ENCODE measurements at regions not wholly inside any gene's neighbourhood (a gene's known extent, or its start where the extent isn't known, plus 50 kb on each side); places are given as distances from the start of the nearest gene placed in this dataset.
"Not testable (repeated sequence)": the region's sequence is repeated elsewhere in the genome, so short reads cannot be mapped to it uniquely, and the experiment has no call there.

DNA sequence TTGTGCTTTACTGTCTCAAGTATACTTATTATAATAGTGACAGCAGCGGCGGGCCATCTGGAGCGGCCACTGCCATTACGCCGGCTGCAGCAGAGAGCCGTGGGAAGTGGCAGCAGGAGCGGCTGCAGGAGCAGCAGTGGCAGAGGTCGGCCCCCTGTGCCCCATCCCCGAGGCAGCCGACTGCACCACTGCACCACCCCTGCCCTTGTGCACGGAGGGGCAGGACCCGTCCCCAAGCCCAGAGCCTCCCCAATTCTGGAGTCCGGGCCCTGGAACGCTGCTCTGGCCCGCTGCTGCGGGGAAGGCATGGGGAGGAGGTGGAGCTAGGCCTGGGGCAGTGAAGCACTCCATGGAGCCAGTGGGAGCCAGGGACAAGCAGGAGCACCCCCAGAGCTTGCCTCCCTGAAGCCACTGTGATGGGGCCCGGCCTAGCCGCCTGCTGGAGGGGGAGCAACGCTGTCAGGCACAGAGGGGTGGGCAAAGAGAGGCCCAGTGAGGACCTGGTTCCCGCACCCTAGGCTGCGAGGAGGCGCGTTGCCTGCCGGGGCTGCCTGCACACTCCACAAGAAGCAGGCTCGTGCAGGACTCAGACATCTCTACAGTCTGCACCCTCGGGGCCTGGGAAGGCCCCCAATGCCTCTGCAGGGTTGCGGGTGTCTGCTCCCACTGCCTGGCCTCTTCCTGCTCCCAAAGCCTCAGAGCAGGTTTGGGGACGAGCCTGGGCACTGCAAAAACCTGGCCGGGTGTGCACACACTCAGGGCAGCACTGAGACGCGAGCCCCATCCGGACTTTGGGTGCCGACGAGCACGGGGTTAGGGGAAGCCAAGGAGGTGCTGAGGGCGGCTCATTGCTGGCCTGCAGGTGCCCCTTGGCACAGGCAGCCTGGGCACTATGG, 74.2 kb upstream of the RASSF8 start:
- Histone ChIP-seq H3K27ac (ENCODE audit: low read length) (no peak overlapping the region), H3K27me3 (ENCODE audit: control insufficient read depth, insufficient read depth, low read length) (no peaks in the 10 kb centered on the region), H3K9ac (ENCODE audit: low read length) (no peak overlapping the region), H3K36me3 (ENCODE audit: control insufficient read depth, low read depth, low read length) (no peaks in the 10 kb centered on the region), H3K9me3 (ENCODE audit: control insufficient read depth, low read depth, low read length) (no peaks in the 10 kb centered on the region), H3K4me1 (ENCODE audit: control insufficient read depth, low read depth, low read length) (peaks cover 34% of the 10 kb centered on the region), H3K4me3 (ENCODE audit: low read length) (no peak overlapping the region)

DNA sequence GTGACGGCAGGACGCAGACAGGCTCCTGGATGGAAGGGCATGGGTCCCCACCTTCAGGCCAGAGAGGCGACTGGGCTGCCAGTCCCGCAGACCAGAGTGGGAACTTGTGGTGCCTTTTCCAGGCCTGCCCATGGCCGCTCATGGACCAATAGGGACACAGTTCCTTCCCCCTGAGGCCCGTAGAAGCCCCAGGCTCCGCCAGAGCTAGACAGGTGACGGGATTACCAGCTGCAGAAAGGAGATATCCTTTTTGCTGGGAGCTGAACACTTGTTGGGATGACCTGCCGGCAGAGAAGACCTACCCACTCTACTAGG, 73.6 kb upstream of the RASSF8 start:
- Histone ChIP-seq H3K9me3 (ENCODE audit: control insufficient read depth, low read depth, low read length) (no peaks in the 10 kb centered on the region), H3K36me3 (ENCODE audit: control insufficient read depth, low read depth, low read length) (no peaks in the 10 kb centered on the region), H3K9ac (ENCODE audit: low read length) (no peak overlapping the region), H3K27me3 (ENCODE audit: control insufficient read depth, insufficient read depth, low read length) (no peaks in the 10 kb centered on the region), H3K4me3 (ENCODE audit: low read length) (no peak overlapping the region), H3K4me1 (ENCODE audit: control insufficient read depth, low read depth, low read length) (peaks cover 35% of the 10 kb centered on the region), H3K27ac (ENCODE audit: low read length) (no peak overlapping the region)

DNA sequence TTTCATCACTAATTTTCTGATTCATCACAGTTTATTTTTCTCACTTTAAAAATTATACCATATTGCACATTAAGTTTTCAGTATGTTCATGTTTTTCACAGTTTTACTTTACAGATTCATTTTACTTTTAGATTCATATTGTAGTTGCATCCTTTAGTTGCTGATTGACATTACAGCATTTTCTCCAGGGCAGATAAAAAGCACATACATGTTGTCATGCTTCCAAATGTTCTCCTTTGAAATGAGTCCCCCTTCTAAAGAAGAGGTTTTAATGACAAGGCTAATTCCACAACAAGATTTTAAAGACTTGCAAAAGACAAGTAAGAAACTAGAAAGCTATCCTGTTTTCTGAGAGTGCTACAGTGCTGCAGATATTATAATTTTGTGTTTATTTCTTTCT, 72.1 kb upstream of the RASSF8 start:
- H3K27me3 ChIP-seq (ENCODE audit: control insufficient read depth, insufficient read depth, low read length), result no peaks in the 10 kb centered on the region
- H3K9me3 ChIP-seq (ENCODE audit: control insufficient read depth, low read depth, low read length), result no peaks in the 10 kb centered on the region
- H3K27ac ChIP-seq (ENCODE audit: low read length), result no peak overlapping the region
- H3K4me1 ChIP-seq (ENCODE audit: control insufficient read depth, low read depth, low read length), result peaks cover 35% of the 10 kb centered on the region
- no peak overlapping the region for H3K4me3 ChIP-seq (ENCODE audit: low read length)
- no peaks in the 10 kb centered on the region for H3K36me3 ChIP-seq (ENCODE audit: control insufficient read depth, low read depth, low read length)
- H3K9ac ChIP-seq (ENCODE audit: low read length), result no peak overlapping the region

DNA sequence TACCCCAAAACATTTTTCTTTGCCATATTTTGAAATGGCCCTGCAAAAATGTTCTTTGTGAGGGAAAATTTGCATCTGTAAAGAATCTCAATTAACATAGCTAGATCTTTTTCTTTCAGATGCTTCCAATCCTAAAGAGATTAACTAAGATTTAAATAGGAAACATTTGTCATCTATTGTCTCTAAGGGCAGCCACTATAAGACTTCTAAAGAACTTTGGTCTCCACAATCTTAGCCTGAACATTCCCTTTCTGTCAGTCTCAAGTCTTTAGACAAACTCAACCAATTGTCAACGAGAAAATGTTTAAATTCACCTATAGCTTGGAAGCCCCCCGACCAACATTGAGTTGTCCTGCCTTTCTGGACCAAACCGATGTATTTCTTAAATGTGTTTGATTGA, 71.1 kb upstream of the RASSF8 start:
- no peak overlapping the region for H3K4me3 ChIP-seq (ENCODE audit: low read length)
- no peaks in the 10 kb centered on the region for H3K36me3 ChIP-seq (ENCODE audit: control insufficient read depth, low read depth, low read length)
- H3K9me3 ChIP-seq (ENCODE audit: control insufficient read depth, low read depth, low read length), result no peaks in the 10 kb centered on the region
- H3K4me1 ChIP-seq (ENCODE audit: control insufficient read depth, low read depth, low read length), result peaks cover 35% of the 10 kb centered on the region
- H3K27ac ChIP-seq (ENCODE audit: low read length), result peak overlapping the region; percentile 60
- H3K27me3 ChIP-seq (ENCODE audit: control insufficient read depth, insufficient read depth, low read length), result no peaks in the 10 kb centered on the region
- peak overlapping the region; percentile 7 for H3K9ac ChIP-seq (ENCODE audit: low read length)

DNA sequence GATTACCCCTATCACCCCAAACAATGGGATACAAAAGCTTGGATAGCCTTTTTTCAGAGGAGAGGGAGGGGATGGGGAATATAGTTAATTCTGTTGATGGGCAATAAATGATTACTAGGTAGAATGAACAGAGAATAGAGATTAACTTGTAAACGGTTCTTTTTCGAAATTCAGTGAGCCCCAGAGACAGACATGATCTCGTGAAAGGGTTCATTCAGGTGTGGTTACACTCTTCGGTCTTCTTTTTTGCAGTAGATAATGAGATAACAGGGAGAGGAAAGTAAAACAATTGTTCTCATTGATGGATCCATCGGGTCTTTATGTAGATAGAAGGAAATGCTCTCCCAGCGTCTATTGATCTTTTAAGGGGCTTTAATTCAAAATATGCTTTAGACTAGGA, 69.3 kb upstream of the RASSF8 start:
- H3K27me3 ChIP-seq (ENCODE audit: control insufficient read depth, insufficient read depth, low read length), result no peaks in the 10 kb centered on the region
- H3K36me3 ChIP-seq (ENCODE audit: control insufficient read depth, low read depth, low read length), result no peaks in the 10 kb centered on the region
- H3K4me3 ChIP-seq (ENCODE audit: low read length), result no peak overlapping the region
- no peaks in the 10 kb centered on the region for H3K9me3 ChIP-seq (ENCODE audit: control insufficient read depth, low read depth, low read length)
- no peak overlapping the region for H3K9ac ChIP-seq (ENCODE audit: low read length)
- H3K27ac ChIP-seq (ENCODE audit: low read length), result no peak overlapping the region
- peaks cover 35% of the 10 kb centered on the region for H3K4me1 ChIP-seq (ENCODE audit: control insufficient read depth, low read depth, low read length)

DNA sequence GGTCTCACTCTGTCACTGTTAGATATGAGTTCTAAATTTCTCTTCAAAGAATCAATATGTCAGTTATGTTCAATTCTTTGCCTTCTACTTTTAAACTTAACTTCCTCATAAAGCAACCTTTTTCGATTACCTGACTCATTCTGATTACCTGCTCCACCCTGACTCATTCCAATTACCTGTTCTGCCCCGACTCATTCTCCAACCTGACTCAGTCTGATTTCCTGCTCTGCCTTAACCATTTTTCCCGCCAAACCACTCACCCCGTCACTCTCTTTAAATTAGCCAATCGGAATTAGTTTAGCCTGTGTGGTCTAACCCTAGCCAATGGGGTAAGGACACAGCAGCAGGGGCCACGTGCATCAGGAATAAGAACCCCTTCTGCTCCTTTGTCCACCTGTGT, 67.4 kb upstream of the RASSF8 start:
- H3K27ac ChIP-seq (ENCODE audit: low read length), result not testable (repeated sequence)

DNA sequence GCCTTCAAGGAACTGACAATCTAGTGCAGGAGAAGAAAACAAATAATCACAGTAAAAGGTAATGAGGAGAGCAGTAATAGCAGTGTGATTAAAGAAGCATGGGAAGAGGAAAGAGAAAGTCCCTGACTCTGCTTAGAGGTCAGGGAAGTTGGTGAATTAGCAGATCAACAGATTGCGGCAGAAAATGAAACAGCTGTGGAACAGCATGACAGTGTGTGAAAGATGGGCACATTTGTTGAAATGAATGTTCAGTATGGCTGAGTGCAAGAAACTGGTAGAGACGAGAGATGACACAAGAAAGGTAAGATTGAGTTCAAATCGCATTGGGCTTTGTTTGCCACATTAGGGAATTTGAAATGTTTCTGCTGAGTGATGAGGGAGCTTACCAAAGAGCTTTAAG, 63.7 kb upstream of the RASSF8 start:
- Histone ChIP-seq H3K9ac (ENCODE audit: low read length) (no peak overlapping the region), H3K27me3 (ENCODE audit: control insufficient read depth, insufficient read depth, low read length) (no peaks in the 10 kb centered on the region), H3K27ac (ENCODE audit: low read length) (no peak overlapping the region), H3K36me3 (ENCODE audit: control insufficient read depth, low read depth, low read length) (no peaks in the 10 kb centered on the region), H3K4me1 (ENCODE audit: control insufficient read depth, low read depth, low read length) (no peaks in the 10 kb centered on the region), H3K9me3 (ENCODE audit: control insufficient read depth, low read depth, low read length) (peaks cover 10% of the 10 kb centered on the region), H3K4me3 (ENCODE audit: low read length) (no peak overlapping the region)

More for the DNA sequence above, 67.4 kb upstream of the RASSF8 start:
- H3K4me3 ChIP-seq (ENCODE audit: low read length); H3K27me3 ChIP-seq (ENCODE audit: control insufficient read depth, insufficient read depth, low read length); H3K9me3 ChIP-seq (ENCODE audit: control insufficient read depth, low read depth, low read length); H3K36me3 ChIP-seq (ENCODE audit: control insufficient read depth, low read depth, low read length); H3K9ac ChIP-seq (ENCODE audit: low read length): not testable (repeated sequence)
- H3K4me1 ChIP-seq (ENCODE audit: control insufficient read depth, low read depth, low read length), result peaks cover 29% of the 10 kb centered on the region

DNA sequence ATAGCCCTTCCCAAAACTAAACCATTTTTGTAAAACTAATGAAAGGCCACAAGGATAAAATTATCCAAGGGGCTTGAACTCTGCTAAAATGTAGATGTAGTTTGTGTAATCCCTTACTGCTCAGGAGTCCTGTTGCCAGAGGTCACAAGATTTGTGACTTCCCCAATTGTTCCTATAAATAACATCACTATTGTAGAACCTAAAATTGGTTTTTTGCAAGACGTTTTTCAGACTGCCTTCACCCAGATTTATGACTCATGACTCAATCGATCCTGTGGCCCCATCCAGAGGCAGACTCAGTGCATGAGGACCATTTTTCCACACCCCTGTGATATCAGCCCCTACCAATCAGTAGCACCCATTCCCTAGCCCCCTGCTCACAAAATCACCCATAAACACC, 61.5 kb upstream of the RASSF8 start:
- Histone ChIP-seq H3K9me3 (ENCODE audit: control insufficient read depth, low read depth, low read length) (peaks cover 10% of the 10 kb centered on the region), H3K27ac (ENCODE audit: low read length) (no peak overlapping the region), H3K27me3 (ENCODE audit: control insufficient read depth, insufficient read depth, low read length) (no peaks in the 10 kb centered on the region), H3K9ac (ENCODE audit: low read length) (no peak overlapping the region), H3K4me1 (ENCODE audit: control insufficient read depth, low read depth, low read length) (no peaks in the 10 kb centered on the region), H3K36me3 (ENCODE audit: control insufficient read depth, low read depth, low read length) (no peaks in the 10 kb centered on the region), H3K4me3 (ENCODE audit: low read length) (no peak overlapping the region)

DNA sequence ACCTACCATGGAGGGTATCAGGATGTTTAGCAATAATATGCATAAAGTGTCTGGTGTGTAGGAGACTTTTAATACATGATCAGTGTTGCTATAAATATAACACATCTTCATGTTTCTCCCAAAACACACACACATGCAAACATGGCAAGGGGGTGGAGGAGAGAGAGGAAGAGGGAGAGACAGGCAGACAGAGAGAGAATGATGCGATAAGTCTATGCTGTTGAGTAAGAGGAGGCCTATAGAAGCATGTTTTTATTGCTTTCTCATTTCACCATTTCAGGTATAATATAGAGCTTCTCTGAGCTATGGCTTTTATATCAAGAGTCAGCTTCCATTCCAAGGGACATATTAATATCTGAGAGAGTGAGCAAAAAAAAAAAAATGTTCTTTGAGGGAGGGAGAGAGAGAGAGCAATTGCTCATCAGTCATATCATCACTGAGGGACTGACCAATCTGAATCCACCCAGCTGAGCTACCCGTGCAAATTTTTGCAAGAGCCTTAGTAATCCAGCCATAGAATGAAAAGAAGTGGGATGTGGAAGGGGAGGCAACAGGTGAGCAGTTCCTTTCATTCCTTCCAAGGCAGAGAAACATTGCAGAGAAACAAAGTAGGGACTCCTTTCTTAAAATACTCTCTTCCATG, 54.8 kb upstream of the RASSF8 start:
- Histone ChIP-seq H3K27me3 (ENCODE audit: control insufficient read depth, insufficient read depth, low read length) (no peaks in the 10 kb centered on the region), H3K9ac (ENCODE audit: low read length) (no peak overlapping the region), H3K4me3 (ENCODE audit: low read length) (no peak overlapping the region), H3K4me1 (ENCODE audit: control insufficient read depth, low read depth, low read length) (no peaks in the 10 kb centered on the region), H3K36me3 (ENCODE audit: control insufficient read depth, low read depth, low read length) (no peaks in the 10 kb centered on the region), H3K27ac (ENCODE audit: low read length) (no peak overlapping the region), H3K9me3 (ENCODE audit: control insufficient read depth, low read depth, low read length) (no peaks in the 10 kb centered on the region)

DNA sequence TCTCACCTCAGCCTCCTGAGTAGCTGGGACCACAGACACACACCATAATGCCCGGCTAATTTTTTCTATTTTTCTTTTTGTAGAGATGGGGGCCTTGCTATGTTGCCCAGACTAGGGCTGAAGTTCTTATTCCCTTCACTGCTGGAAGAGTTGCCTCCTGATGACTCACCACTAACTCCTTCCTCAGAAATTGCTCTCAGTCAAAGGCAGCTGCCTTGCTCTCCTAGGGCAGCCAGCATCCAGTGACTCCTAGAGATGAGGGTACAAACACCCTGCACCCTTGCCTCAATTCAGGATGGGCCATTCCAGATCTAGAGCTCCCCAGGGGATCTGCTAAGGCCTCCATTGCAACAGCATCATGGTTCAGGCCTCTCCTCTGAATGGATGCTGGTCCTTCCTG, 54.0 kb upstream of the RASSF8 start:
- no peaks in the 10 kb centered on the region for H3K4me1 ChIP-seq (ENCODE audit: control insufficient read depth, low read depth, low read length)
- H3K9me3 ChIP-seq (ENCODE audit: control insufficient read depth, low read depth, low read length), result no peaks in the 10 kb centered on the region
- no peaks in the 10 kb centered on the region for H3K36me3 ChIP-seq (ENCODE audit: control insufficient read depth, low read depth, low read length)
- no peak overlapping the region for H3K27ac ChIP-seq (ENCODE audit: low read length)
- H3K9ac ChIP-seq (ENCODE audit: low read length), result no peak overlapping the region
- H3K4me3 ChIP-seq (ENCODE audit: low read length), result no peak overlapping the region
- H3K27me3 ChIP-seq (ENCODE audit: control insufficient read depth, insufficient read depth, low read length), result no peaks in the 10 kb centered on the region

DNA sequence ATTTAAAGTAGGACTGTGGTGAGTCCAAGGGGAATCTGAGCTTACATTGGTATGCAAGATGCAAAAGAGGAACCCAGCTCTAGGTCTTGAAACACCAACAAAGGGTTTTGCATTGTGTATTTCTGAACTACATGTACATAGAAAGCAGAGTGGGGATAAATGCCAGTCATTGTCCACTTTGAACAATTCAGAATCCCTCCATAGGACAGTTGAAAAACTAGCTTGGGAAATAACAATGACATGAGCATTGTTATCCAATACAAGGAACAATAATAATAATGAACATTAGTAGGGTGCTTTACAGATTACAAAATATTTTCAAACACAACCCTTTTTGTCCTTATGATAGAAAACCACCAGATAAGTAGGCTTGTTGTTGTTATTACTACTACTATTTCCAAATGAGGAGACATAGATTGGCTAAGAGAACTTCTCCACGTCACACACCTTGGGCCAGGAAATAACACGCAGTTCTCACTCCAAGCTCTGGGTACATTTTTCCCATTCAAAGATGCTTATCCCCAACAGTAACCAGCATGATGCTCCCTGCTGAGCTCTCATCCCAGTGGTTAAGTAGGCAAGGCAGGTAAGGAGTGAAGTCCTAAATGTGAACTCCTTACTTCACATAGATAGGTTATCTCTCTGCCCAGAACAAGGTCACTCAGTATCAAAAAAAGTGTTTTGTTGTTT, 51.7 kb upstream of the RASSF8 start:
- Histone ChIP-seq H3K4me3 (ENCODE audit: low read length) (no peak overlapping the region), H3K9me3 (ENCODE audit: control insufficient read depth, low read depth, low read length) (no peaks in the 10 kb centered on the region), H3K4me1 (ENCODE audit: control insufficient read depth, low read depth, low read length) (no peaks in the 10 kb centered on the region), H3K27me3 (ENCODE audit: control insufficient read depth, insufficient read depth, low read length) (no peaks in the 10 kb centered on the region), H3K9ac (ENCODE audit: low read length) (no peak overlapping the region), H3K27ac (ENCODE audit: low read length) (no peak overlapping the region), H3K36me3 (ENCODE audit: control insufficient read depth, low read depth, low read length) (no peaks in the 10 kb centered on the region)
